D721Med (cell line): ENCODE measurements at regions not wholly inside any gene's neighbourhood (a gene's known extent, or its start where the extent isn't known, plus 50 kb on each side); places are given as distances from the start of the nearest gene placed in this dataset.

ENCODE experiments used
- DNase-seq: peaks from one replicate; pipeline ENCODE4 v3.0.0; 2011; ENCODE audit warnings: low spot score; ENCODE audit not compliant: insufficient read length
- FAIRE-seq: peaks from 2 replicates; lab custom pipeline; 2011; peaks lifted over from hg19 to GRCh38; lab: Jason Lieb, UNC
- CTCF ChIP-seq: IDR thresholded peaks from 2 replicates; pipeline ENCODE4 v1.5.1; 2012; ENCODE audit warnings: mild to moderate bottlenecking, control low read depth; ENCODE audit not compliant: insufficient read depth; ENCODE audit errors: missing control alignments

DNA sequence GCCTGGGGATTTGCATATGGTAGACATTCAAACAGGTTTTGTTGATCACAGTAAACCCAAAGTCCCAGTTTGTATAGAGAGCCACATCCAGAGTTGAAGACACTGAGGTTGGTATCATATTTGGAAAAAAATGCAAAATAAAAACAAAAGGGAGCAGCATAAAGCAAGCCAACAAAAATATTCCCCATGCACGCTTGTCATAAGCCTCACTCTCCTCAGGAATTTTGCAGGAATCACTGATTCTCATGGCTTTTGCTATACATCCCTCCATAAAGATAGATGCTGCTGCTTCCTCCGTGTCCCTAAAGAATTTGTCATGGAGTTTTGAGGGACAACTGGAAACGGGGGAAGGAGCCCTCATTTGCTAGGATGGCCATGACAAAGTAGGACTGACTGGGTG is 108.8 kb upstream of the TCF4 start:
- DNase-seq (no peak), FAIRE-seq (no peak)
- TF ChIP-seq CTCF: no peak

- no peak for TF ChIP-seq CTCF
- DNase-seq (no peak), FAIRE-seq (peak; percentile 92)
Measured at GRCh38 chr18:55695091-55695490, 107.1 kb upstream of the TCF4 start.

GRCh38 chr18:55694291-55694690 is 106.3 kb upstream of the TCF4 start:
- DNase-seq (no peak), FAIRE-seq (no peak)
- TF ChIP-seq CTCF: no peak

- no peak for TF ChIP-seq CTCF
- DNase-seq (no peak), FAIRE-seq (peak; percentile 92)
Measured at GRCh38 chr18:55688030-55688429, 100.0 kb upstream of the TCF4 start.

GRCh38 chr18:55687106-55687505 is 99.1 kb upstream of the TCF4 start:
- FAIRE-seq (no peak), DNase-seq (no peak)
- no peak for TF ChIP-seq CTCF

- no peak for DNase-seq
- FAIRE-seq: peak; percentile 88
- TF ChIP-seq CTCF: no peak
Measured at GRCh38 chr18:55685638-55686037, 97.6 kb upstream of the TCF4 start.

DNA sequence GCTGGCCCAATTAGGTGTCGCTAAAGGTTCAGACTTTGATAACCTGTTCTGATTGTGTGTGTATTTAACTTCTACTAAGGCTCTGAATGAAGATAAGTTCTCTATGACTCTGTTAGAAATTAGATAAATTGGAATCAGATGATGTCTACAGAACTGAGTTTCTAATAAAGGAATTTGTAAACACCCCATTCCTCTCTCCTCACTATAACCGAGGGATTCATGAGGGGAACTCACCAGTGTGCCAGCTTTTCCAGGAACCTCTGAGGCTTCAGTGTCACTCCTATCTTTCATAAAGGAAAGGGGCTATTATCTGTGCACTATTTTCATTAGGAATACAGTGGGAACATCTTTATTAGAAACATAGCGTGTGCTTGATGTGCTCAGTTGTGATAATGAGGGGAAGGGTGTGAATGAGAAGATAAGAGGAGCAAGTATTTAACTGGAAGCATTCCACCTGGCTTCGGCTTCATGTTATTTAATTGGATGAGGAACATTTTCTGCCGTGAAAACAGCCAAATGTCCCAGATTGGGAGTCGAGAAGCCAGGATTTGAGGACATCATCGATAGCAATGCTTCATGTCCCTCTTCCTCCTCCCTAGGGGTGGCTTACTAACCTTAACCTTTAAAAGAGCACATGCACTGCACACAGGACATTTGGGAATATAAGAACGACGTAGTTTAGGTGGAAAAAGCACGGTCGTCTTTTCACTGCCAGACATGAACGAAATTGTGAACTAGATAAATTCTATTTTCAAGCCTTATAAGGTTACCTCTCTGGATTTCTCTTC is 84.8 kb upstream of the TCF4 start:
- no peak for DNase-seq
- FAIRE-seq: no peak
- TF ChIP-seq CTCF: no peak
